ENCODE measurements at regions not wholly inside any gene's neighbourhood (a gene's known extent, or its start where the extent isn't known, plus 50 kb on each side); places are given as distances from the start of the nearest gene placed in this dataset.
"Not testable (repeated sequence)": the region's sequence is repeated elsewhere in the genome, so short reads cannot be mapped to it uniquely, and the experiment has no call there.

GRCh38 chr17:64800987-64801386, 118.3 kb downstream of the LRRC37A3 start:
- peaks cover 16% of the 10 kb centered on the region for H3K4me1 Mint-ChIP-seq
- H3K36me3 Mint-ChIP-seq (ENCODE audit: insufficient read depth): peaks cover 20% of the 10 kb centered on the region
- not testable (repeated sequence) for H3K4me3 Mint-ChIP-seq; H3K27me3 Mint-ChIP-seq; ATAC-seq (replicated peaks; ENCODE audit: extremely low read depth, poor library complexity, severe bottlenecking); H3K9me3 Mint-ChIP-seq; DNase-seq (ENCODE audit: low spot score in 2 of 2); H3K27ac Mint-ChIP-seq (ENCODE audit: low read depth)

GRCh38 chr17:64800361-64800895, 118.8 kb downstream of the LRRC37A3 start:
- not testable (repeated sequence) for H3K4me3 Mint-ChIP-seq; H3K27ac Mint-ChIP-seq (ENCODE audit: low read depth); H3K9me3 Mint-ChIP-seq; H3K27me3 Mint-ChIP-seq; DNase-seq (ENCODE audit: low spot score in 2 of 2); ATAC-seq (replicated peaks; ENCODE audit: extremely low read depth, poor library complexity, severe bottlenecking)
- Mint-ChIP-seq H3K4me1 (peaks cover 12% of the 10 kb centered on the region), H3K36me3 (ENCODE audit: insufficient read depth) (peaks cover 18% of the 10 kb centered on the region)

- peaks cover 21% of the 10 kb centered on the region for H3K36me3 Mint-ChIP-seq (ENCODE audit: insufficient read depth)
- peaks cover 12% of the 10 kb centered on the region for H3K4me1 Mint-ChIP-seq
- not testable (repeated sequence) for H3K27me3 Mint-ChIP-seq; DNase-seq (ENCODE audit: low spot score in 2 of 2); H3K9me3 Mint-ChIP-seq; ATAC-seq (replicated peaks; ENCODE audit: extremely low read depth, poor library complexity, severe bottlenecking); H3K4me3 Mint-ChIP-seq
- H3K27ac Mint-ChIP-seq (ENCODE audit: low read depth): peak overlapping the region; percentile 82
Observed at GRCh38 chr17:64799543-64800188, 119.6 kb downstream of the LRRC37A3 start.

GRCh38 chr17:64798961-64799360, 120.3 kb downstream of the LRRC37A3 start:
- peak overlapping the region; percentile 82 for H3K27ac Mint-ChIP-seq (ENCODE audit: low read depth)
- H3K27me3 Mint-ChIP-seq; DNase-seq (ENCODE audit: low spot score in 2 of 2); H3K9me3 Mint-ChIP-seq; H3K4me3 Mint-ChIP-seq; ATAC-seq (replicated peaks; ENCODE audit: extremely low read depth, poor library complexity, severe bottlenecking): not testable (repeated sequence)
- peaks cover 20% of the 10 kb centered on the region for H3K36me3 Mint-ChIP-seq (ENCODE audit: insufficient read depth)
- H3K4me1 Mint-ChIP-seq: peaks cover 12% of the 10 kb centered on the region

GRCh38 chr17:64798489-64798790, 120.8 kb downstream of the LRRC37A3 start:
- not testable (repeated sequence) for H3K27me3 Mint-ChIP-seq; ATAC-seq (replicated peaks; ENCODE audit: extremely low read depth, poor library complexity, severe bottlenecking); H3K27ac Mint-ChIP-seq (ENCODE audit: low read depth); H3K9me3 Mint-ChIP-seq; DNase-seq (ENCODE audit: low spot score in 2 of 2); H3K4me3 Mint-ChIP-seq
- Mint-ChIP-seq H3K36me3 (ENCODE audit: insufficient read depth) (peaks cover 18% of the 10 kb centered on the region), H3K4me1 (peaks cover 12% of the 10 kb centered on the region)

GRCh38 chr17:64797746-64798488, 121.4 kb downstream of the LRRC37A3 start:
- H3K4me1 Mint-ChIP-seq: peaks cover 15% of the 10 kb centered on the region
- H3K27me3 Mint-ChIP-seq; DNase-seq (ENCODE audit: low spot score in 2 of 2); H3K4me3 Mint-ChIP-seq; H3K27ac Mint-ChIP-seq (ENCODE audit: low read depth); H3K9me3 Mint-ChIP-seq: not testable (repeated sequence)
- peaks cover 14% of the 10 kb centered on the region for H3K36me3 Mint-ChIP-seq (ENCODE audit: insufficient read depth)
- peak; percentile 86 for ATAC-seq (replicated peaks; ENCODE audit: extremely low read depth, poor library complexity, severe bottlenecking)

GRCh38 chr17:64795342-64795741, 123.9 kb downstream of the LRRC37A3 start:
- not testable (repeated sequence) for H3K9me3 Mint-ChIP-seq; ATAC-seq (replicated peaks; ENCODE audit: extremely low read depth, poor library complexity, severe bottlenecking); DNase-seq (ENCODE audit: low spot score in 2 of 2); H3K4me3 Mint-ChIP-seq; H3K27me3 Mint-ChIP-seq; H3K27ac Mint-ChIP-seq (ENCODE audit: low read depth)
- H3K4me1 Mint-ChIP-seq: peaks cover 23% of the 10 kb centered on the region
- H3K36me3 Mint-ChIP-seq (ENCODE audit: insufficient read depth): peaks cover 12% of the 10 kb centered on the region

- H3K27me3 Mint-ChIP-seq; ATAC-seq (replicated peaks; ENCODE audit: extremely low read depth, poor library complexity, severe bottlenecking); DNase-seq (ENCODE audit: low spot score in 2 of 2); H3K4me3 Mint-ChIP-seq; H3K9me3 Mint-ChIP-seq: not testable (repeated sequence)
- H3K4me1 Mint-ChIP-seq: peaks cover 23% of the 10 kb centered on the region
- H3K36me3 Mint-ChIP-seq (ENCODE audit: insufficient read depth): peaks cover 12% of the 10 kb centered on the region
- H3K27ac Mint-ChIP-seq (ENCODE audit: low read depth): peak overlapping the region; percentile 22
Observed at GRCh38 chr17:64794548-64795274, 124.6 kb downstream of the LRRC37A3 start.

GRCh38 chr17:64794113-64794512, 125.2 kb downstream of the LRRC37A3 start:
- H3K27me3 Mint-ChIP-seq; DNase-seq (ENCODE audit: low spot score in 2 of 2); H3K4me3 Mint-ChIP-seq; H3K36me3 Mint-ChIP-seq (ENCODE audit: insufficient read depth); H3K9me3 Mint-ChIP-seq; ATAC-seq (replicated peaks; ENCODE audit: extremely low read depth, poor library complexity, severe bottlenecking); H3K27ac Mint-ChIP-seq (ENCODE audit: low read depth): not testable (repeated sequence)
- peaks cover 19% of the 10 kb centered on the region for H3K4me1 Mint-ChIP-seq

GRCh38 chr17:64792793-64793575, 126.3 kb downstream of the LRRC37A3 start:
- H3K4me1 Mint-ChIP-seq: peaks cover 19% of the 10 kb centered on the region
- H3K9me3 Mint-ChIP-seq: not testable (repeated sequence)

GRCh38 chr17:64792276-64792675, 127.0 kb downstream of the LRRC37A3 start:
- H3K36me3 Mint-ChIP-seq (ENCODE audit: insufficient read depth): peaks cover 13% of the 10 kb centered on the region
- H3K4me1 Mint-ChIP-seq: peaks cover 15% of the 10 kb centered on the region
- not testable (repeated sequence) for H3K9me3 Mint-ChIP-seq; H3K27me3 Mint-ChIP-seq; H3K27ac Mint-ChIP-seq (ENCODE audit: low read depth); H3K4me3 Mint-ChIP-seq; DNase-seq (ENCODE audit: low spot score in 2 of 2); ATAC-seq (replicated peaks; ENCODE audit: extremely low read depth, poor library complexity, severe bottlenecking)

More at GRCh38 chr17:64792793-64793575, 126.3 kb downstream of the LRRC37A3 start:
- H3K4me3 Mint-ChIP-seq: peak overlapping the region; percentile 38
- peaks cover 13% of the 10 kb centered on the region for H3K36me3 Mint-ChIP-seq (ENCODE audit: insufficient read depth)
- not testable (repeated sequence) for DNase-seq (ENCODE audit: low spot score in 2 of 2); H3K27me3 Mint-ChIP-seq
- ATAC-seq (replicated peaks; ENCODE audit: extremely low read depth, poor library complexity, severe bottlenecking): peak; percentile 79
- H3K27ac Mint-ChIP-seq (ENCODE audit: low read depth): peak overlapping the region; percentile 75

GRCh38 chr17:64791691-64792090, 127.6 kb downstream of the LRRC37A3 start:
- peaks cover 15% of the 10 kb centered on the region for H3K4me1 Mint-ChIP-seq
- peaks cover 13% of the 10 kb centered on the region for H3K36me3 Mint-ChIP-seq (ENCODE audit: insufficient read depth)
- H3K9me3 Mint-ChIP-seq; H3K27ac Mint-ChIP-seq (ENCODE audit: low read depth); H3K27me3 Mint-ChIP-seq; ATAC-seq (replicated peaks; ENCODE audit: extremely low read depth, poor library complexity, severe bottlenecking); DNase-seq (ENCODE audit: low spot score in 2 of 2); H3K4me3 Mint-ChIP-seq: not testable (repeated sequence)
